PC-3 (cell line): ENCODE measurements at regions not wholly inside any gene's neighbourhood (a gene's known extent, or its start where the extent isn't known, plus 50 kb on each side); places are given as distances from the start of the nearest gene placed in this dataset.

Source experiments
- ATAC-seq: fragments of 200-7000 bp; cut with Tn5 transposase; 2 replicates; pipeline ENCODE4 v1.9.1; 2020; ENCODE audit warnings: mild to moderate bottlenecking, moderate library complexity
- BruUV-seq: library from RNA; stranded (reverse); fragments of 400-500 nt; replicated peaks from 2 replicates; lab custom pipeline; 2021; lab: Mats Ljungman, UMichigan
- CTCF ChIA-PET: fragments of 300-600 bp; sonication (Branson Sonifier 250); formaldehyde crosslinking; loops from one replicate; lab custom pipeline; 2022; ENCODE audit warnings: antibody characterized with exemption; lab: Charles Lee
- POLR2A ChIA-PET: fragments of 300-600 bp; sonication (Branson Sonifier 250); formaldehyde crosslinking; loops from one replicate; lab custom pipeline; 2022; ENCODE audit warnings: antibody characterized with exemption; ENCODE audit not compliant: unreplicated experiment; lab: Charles Lee
- DNase-seq: peaks from one replicate; pipeline ENCODE4 v3.0.0-alpha.2; 2015
- H2AFZ ChIP-seq: fragments of 300-600 bp; sonication (generic); 2 replicates; pipeline ENCODE4 v1.6.0; 2016; ENCODE audit warnings: antibody characterized with exemption, low read length
- H3F3A ChIP-seq: fragments of 300-600 bp; sonication (generic); one replicate; pipeline ENCODE4 v1.6.0; 2017; ENCODE audit warnings: antibody characterized with exemption, low read length, control low read depth, mild to moderate bottlenecking; ENCODE audit not compliant: unreplicated experiment
- H3K27ac ChIP-seq: fragments of 300-600 bp; sonication (generic); 2 replicates; pipeline ENCODE4 v1.5.1; 2016; ENCODE audit warnings: mild to moderate bottlenecking, low read length
- H3K27me3 ChIP-seq: fragments of 300-600 bp; sonication (generic); 2 replicates; pipeline ENCODE4 v1.6.1; 2016; ENCODE audit warnings: low read length, mixed read lengths
- H3K36me3 ChIP-seq: fragments of 300-600 bp; sonication (generic); 2 replicates; pipeline ENCODE4 v1.6.1; 2016; ENCODE audit warnings: low read depth, mixed run types, low read length, mixed read lengths
- H3K4me1 ChIP-seq: fragments of 300-600 bp; sonication (generic); 2 replicates; pipeline ENCODE4 v1.5.1; 2016; ENCODE audit warnings: low read length; ENCODE audit not compliant: insufficient read depth
- H3K4me2 ChIP-seq: fragments of 300-600 bp; sonication (generic); 2 replicates; pipeline ENCODE4 v1.6.0; 2016; ENCODE audit warnings: low read length
- H3K4me3 ChIP-seq: fragments of 300-600 bp; sonication (generic); 2 replicates; pipeline ENCODE4 v1.5.1; 2016; ENCODE audit warnings: mild to moderate bottlenecking, low read length, mixed read lengths
- H3K79me2 ChIP-seq: fragments of 300-600 bp; sonication (generic); 2 replicates; pipeline ENCODE4 v1.6.1; 2017; ENCODE audit warnings: low read length, mixed read lengths
- H3K9ac ChIP-seq: fragments of 300-600 bp; sonication (generic); 2 replicates; pipeline ENCODE4 v1.6.0; 2016; ENCODE audit warnings: mild to moderate bottlenecking, low read length
- H3K9me2 ChIP-seq: fragments of 300-600 bp; sonication (generic); replicated peaks from 2 replicates; pipeline ENCODE4 v1.6.1; 2016; ENCODE audit warnings: mixed run types, low read length, mixed read lengths
- H3K9me3 ChIP-seq: fragments of 300-600 bp; sonication (generic); 2 replicates; pipeline ENCODE4 v1.6.1; 2016; ENCODE audit warnings: low read length, mixed read lengths
- H4K20me1 ChIP-seq: fragments of 300-600 bp; sonication (generic); 2 replicates; pipeline ENCODE4 v1.6.1; 2016; ENCODE audit warnings: low read length, mixed read lengths
- CTCF ChIP-seq: fragments of 300-600 bp; sonication (generic); conservative IDR thresholded peaks from 2 replicates; pipeline ENCODE4 v1.5.1; 2017; ENCODE audit warnings: antibody characterized with exemption, low read depth, mild to moderate bottlenecking, low read length
- EZH2 ChIP-seq: fragments of 300-600 bp; sonication (generic); IDR thresholded peaks from one replicate; pipeline ENCODE4 v1.6.1; 2017; ENCODE audit warnings: antibody characterized with exemption, mild to moderate bottlenecking, low read length; ENCODE audit not compliant: unreplicated experiment
- EZH2phosphoT487 ChIP-seq: fragments of 300-600 bp; sonication (generic); IDR thresholded peaks from 2 replicates; pipeline ENCODE4 v1.6.1; 2018; ENCODE audit warnings: mild to moderate bottlenecking, antibody characterized with exemption, low read length, borderline replicate concordance
- intact Hi-C: fragments of 100-400 bp; cut with micrococcal nuclease; formaldehyde crosslinking; loops from 2 replicates; pipeline ENCODE4 v1.9.0; 2023

GRCh38 chr15:61404567-61404966, 175.5 kb upstream of the RORA start:
- no peak for ATAC-seq
- no peaks in the 10 kb centered on the region for H3K9me2 ChIP-seq
- no peaks in the 10 kb centered on the region for H3K36me3 ChIP-seq
- no peak overlapping the region for H3K4me3 ChIP-seq
- ChIA-PET CTCF (no interaction called here), POLR2A (no interaction called here)
- peak; percentile 14 for DNase-seq
- peaks cover 52% of the 10 kb centered on the region for H3K27me3 ChIP-seq
- no peak overlapping the region for H2AFZ ChIP-seq
- BruUV-seq = no TSS peak
- H3K4me1 ChIP-seq = no peaks in the 10 kb centered on the region
- no peaks in the 10 kb centered on the region for H4K20me1 ChIP-seq
- H3K4me2 ChIP-seq = no peak overlapping the region
- H3K9ac ChIP-seq = no peak overlapping the region
- H3K9me3 ChIP-seq = no peaks in the 10 kb centered on the region
- H3F3A ChIP-seq = no peaks in the 10 kb centered on the region
- no peaks in the 10 kb centered on the region for H3K79me2 ChIP-seq
- intact Hi-C loops = no loop called here
- no peak for TF ChIP-seq CTCF
- TF ChIP-seq EZH2 = no peak
- TF ChIP-seq EZH2phosphoT487 = no peak
- no peak overlapping the region for H3K27ac ChIP-seq

GRCh38 chr15:61403884-61404283, 174.8 kb upstream of the RORA start:
- intact Hi-C loops = no loop called here
- Histone ChIP-seq H3K79me2 (no peaks in the 10 kb centered on the region), H2AFZ (no peak overlapping the region), H3K36me3 (no peaks in the 10 kb centered on the region), H3K4me1 (no peaks in the 10 kb centered on the region), H3K27ac (no peak overlapping the region), H3K4me2 (no peak overlapping the region), H3K9me3 (no peaks in the 10 kb centered on the region), H3K27me3 (peaks cover 46% of the 10 kb centered on the region), H4K20me1 (no peaks in the 10 kb centered on the region), H3K9ac (no peak overlapping the region), H3K9me2 (no peaks in the 10 kb centered on the region), H3F3A (no peaks in the 10 kb centered on the region), H3K4me3 (no peak overlapping the region)
- DNase-seq = no peak
- BruUV-seq = no TSS peak
- TF ChIP-seq EZH2 = no peak
- no peak for TF ChIP-seq EZH2phosphoT487
- TF ChIP-seq CTCF = no peak
- ChIA-PET POLR2A (no interaction called here), CTCF (no interaction called here)
- no peak for ATAC-seq

- no peaks in the 10 kb centered on the region for H4K20me1 ChIP-seq
- DNase-seq = no peak
- CTCF ChIA-PET = no interaction called here
- H3K4me2 ChIP-seq = no peak overlapping the region
- H3K9me2 ChIP-seq = no peaks in the 10 kb centered on the region
- H3K4me3 ChIP-seq = no peak overlapping the region
- no peak for ATAC-seq
- H3K27ac ChIP-seq = no peak overlapping the region
- H3K36me3 ChIP-seq = no peaks in the 10 kb centered on the region
- H3K9ac ChIP-seq = no peak overlapping the region
- H3K79me2 ChIP-seq = no peaks in the 10 kb centered on the region
- H3K4me1 ChIP-seq = no peaks in the 10 kb centered on the region
- no peaks in the 10 kb centered on the region for H3F3A ChIP-seq
- POLR2A ChIA-PET = no interaction called here
- intact Hi-C loops = no loop called here
- no peaks in the 10 kb centered on the region for H3K9me3 ChIP-seq
- TF ChIP-seq CTCF (no peak), EZH2 (no peak), EZH2phosphoT487 (no peak)
- peaks cover 28% of the 10 kb centered on the region for H3K27me3 ChIP-seq
- no peak overlapping the region for H2AFZ ChIP-seq
- BruUV-seq = no TSS peak
Measured at GRCh38 chr15:61401903-61402698, 173.0 kb upstream of the RORA start.
